ENCODE measurements at regions not wholly inside any gene's neighbourhood (a gene's known extent, or its start where the extent isn't known, plus 50 kb on each side); places are given as distances from the start of the nearest gene placed in this dataset.

- H3K27me3 ChIP-seq (ENCODE audit: control insufficient read depth, insufficient read depth, low read length): no peaks in the 10 kb centered on the region
- POLR2A ChIA-PET: no interaction called here
Observed at GRCh38 chr11:80986421-80987074, 1545.7 kb upstream of the TENM4 start.

GRCh38 chr11:80980227-80980626 lies 1539.4 kb upstream of the TENM4 start:
- no peaks in the 10 kb centered on the region for H3K9me3 ChIP-seq (ENCODE audit: control insufficient read depth, insufficient read depth, low read length)
- H3K4me3 ChIP-seq (ENCODE audit: low read depth, low read length): no peak overlapping the region
- ChIA-PET POLR2A (no interaction called here), CTCF (no interaction called here)
- no peaks in the 10 kb centered on the region for H3K27me3 ChIP-seq (ENCODE audit: control insufficient read depth, insufficient read depth, low read length)
- no peak for TF ChIP-seq CTCF (IDR thresholded peaks at IDR 0.05; ENCODE audit: low read depth, low read length)
- peak; percentile 1 for DNase-seq (ENCODE audit: low read depth, low spot score)
- no peak overlapping the region for H3K27ac ChIP-seq (ENCODE audit: low read depth, low read length)

More at GRCh38 chr11:80986421-80987074, 1545.7 kb upstream of the TENM4 start:
- Histone ChIP-seq H3K9me3 (ENCODE audit: control insufficient read depth, insufficient read depth, low read length) (no peaks in the 10 kb centered on the region), H3K4me3 (ENCODE audit: low read depth, low read length) (no peak overlapping the region), H3K27ac (ENCODE audit: low read depth, low read length) (no peak overlapping the region)
- CTCF ChIA-PET: no interaction called here
- TF ChIP-seq CTCF (IDR thresholded peaks at IDR 0.05; ENCODE audit: low read depth, low read length): no peak
- no peak for DNase-seq (ENCODE audit: low read depth, low spot score)

GRCh38 chr11:80973786-80974185 lies 1533.0 kb upstream of the TENM4 start:
- ChIA-PET CTCF (no interaction called here), POLR2A (no interaction called here)
- H3K4me3 ChIP-seq (ENCODE audit: low read depth, low read length): no peak overlapping the region
- no peak overlapping the region for H3K27ac ChIP-seq (ENCODE audit: low read depth, low read length)
- no peak for DNase-seq (ENCODE audit: low read depth, low spot score)
- no peaks in the 10 kb centered on the region for H3K9me3 ChIP-seq (ENCODE audit: control insufficient read depth, insufficient read depth, low read length)
- no peak for TF ChIP-seq CTCF (IDR thresholded peaks at IDR 0.05; ENCODE audit: low read depth, low read length)
- H3K27me3 ChIP-seq (ENCODE audit: control insufficient read depth, insufficient read depth, low read length): no peaks in the 10 kb centered on the region

- TF ChIP-seq CTCF (IDR thresholded peaks at IDR 0.05; ENCODE audit: low read depth, low read length): no peak
- Histone ChIP-seq H3K27ac (ENCODE audit: low read depth, low read length) (no peak overlapping the region), H3K27me3 (ENCODE audit: control insufficient read depth, insufficient read depth, low read length) (no peaks in the 10 kb centered on the region), H3K9me3 (ENCODE audit: control insufficient read depth, insufficient read depth, low read length) (no peaks in the 10 kb centered on the region), H3K4me3 (ENCODE audit: low read depth, low read length) (no peak overlapping the region)
- CTCF ChIA-PET: no interaction called here
- POLR2A ChIA-PET: no interaction called here
- no peak for DNase-seq (ENCODE audit: low read depth, low spot score)
Observed at GRCh38 chr11:80970037-80970436, 1529.2 kb upstream of the TENM4 start.

GRCh38 chr11:80967649-80968048 lies 1526.8 kb upstream of the TENM4 start:
- POLR2A ChIA-PET: no interaction called here
- H3K4me3 ChIP-seq (ENCODE audit: low read depth, low read length): no peak overlapping the region

More at GRCh38 chr11:80967649-80968048, 1526.8 kb upstream of the TENM4 start:
- TF ChIP-seq CTCF (IDR thresholded peaks at IDR 0.05; ENCODE audit: low read depth, low read length): no peak
- Histone ChIP-seq H3K9me3 (ENCODE audit: control insufficient read depth, insufficient read depth, low read length) (no peaks in the 10 kb centered on the region), H3K27me3 (ENCODE audit: control insufficient read depth, insufficient read depth, low read length) (no peaks in the 10 kb centered on the region), H3K27ac (ENCODE audit: low read depth, low read length) (no peak overlapping the region)
- CTCF ChIA-PET: no interaction called here
- no peak for DNase-seq (ENCODE audit: low read depth, low spot score)
